GM12892 (cell line): ENCODE measurements at regions not wholly inside any gene's neighbourhood (a gene's known extent, or its start where the extent isn't known, plus 50 kb on each side); places are given as distances from the start of the nearest gene placed in this dataset.

Experiments
- POLR2A ChIP-seq: IDR thresholded peaks from 2 replicates; pipeline ENCODE4 v1.6.1; 2011; ENCODE audit warnings: low read depth, low read length, control low read depth
- POLR2AphosphoS5 ChIP-seq: IDR thresholded peaks from 2 replicates; pipeline ENCODE4 v1.6.1; 2011; ENCODE audit warnings: low read depth, low read length, control low read depth
- TAF1 ChIP-seq: IDR thresholded peaks from 2 replicates; pipeline ENCODE4 v1.6.1; 2011; ENCODE audit warnings: low read depth, mild to moderate bottlenecking, control low read depth, low read length, borderline replicate concordance

GRCh38 chr12:115322275-115322674 lies 638.3 kb upstream of the TBX3 start:
- TF ChIP-seq POLR2A (no peak), POLR2AphosphoS5 (no peak), TAF1 (no peak)
